Body of pancreas (tissue), 4 donors: ENCODE measurements at regions not wholly inside any gene's neighbourhood (a gene's known extent, or its start where the extent isn't known, plus 50 kb on each side); places are given as distances from the start of the nearest gene placed in this dataset.

Experiments
- ATAC-seq: fragments of 150-250 bp; one replicate; pipeline ENCODE4 v1.9.1; 2016
- DNase-seq, 4 donors: peaks; one replicate each; pipeline ENCODE4 v3.0.0-alpha.2; 2019
- H3K27ac ChIP-seq, 4 donors: fragments of 200-600 bp; sonication (generic); 1 replicate in 3 of 4; 2 replicates in 1 of 4; pipeline versions ENCODE4 v1.5.1 to v1.6.1; 2016 to 2019; ENCODE audit warnings: mild to moderate bottlenecking in 1 of 4, mixed read lengths in 1 of 4, moderate library complexity in 1 of 4
- H3K27me3 ChIP-seq, 2 donors: fragments of 200-600 bp; sonication (generic); one replicate each; pipeline ENCODE4 v1.6.0; 2016; ENCODE audit warnings: mild to moderate bottlenecking in 1 of 2
- H3K36me3 ChIP-seq, 2 donors: fragments of 200-600 bp; sonication (generic); replicated peaks in 1 of 2; 2 replicates each; pipeline ENCODE4 v1.5.1; 2016; ENCODE audit warnings: low read depth in 2 of 2; ENCODE audit not compliant: insufficient read depth in 1 of 2
- H3K4me1 ChIP-seq: fragments of 200-600 bp; sonication (generic); one replicate; pipeline ENCODE4 v1.6.0; 2016
- H3K4me3 ChIP-seq, 2 donors: fragments of 200-600 bp; sonication (generic); 1 replicate in 1 of 2; 2 replicates in 1 of 2; pipeline ENCODE4 v1.5.1; 2016 to 2019
- H3K9me3 ChIP-seq, 3 donors: fragments of 200-600 bp; sonication (generic); 1 replicate in 2 of 3; 2 replicates in 1 of 3; pipeline ENCODE4 v1.5.1; 2016
- POLR2A ChIP-seq, 3 donors: fragments of 450-650 bp; IDR thresholded peaks; one replicate each; pipeline ENCODE4 v1.6.1; 2016; ENCODE audit warnings: antibody characterized with exemption in 3 of 3, mild to moderate bottlenecking in 2 of 3
- WGBS, 2 donors: methylation state at CpG; one replicate each; pipeline ENCODE4 v1.1.5; 2017; 5-methylcytosine and 5-hydroxymethylcytosine counted together
- intact Hi-C: fragments of 100-400 bp; cut with DNase I; formaldehyde crosslinking; loops from one replicate; pipeline ENCODE4 v1.15.1; 2023
- TF ChIP-seq, protein P1 (sequence below), 7 experiments: fragments of 450-650 bp in 4 of 7; fragments of 200-600 bp in 3 of 7; sonication (generic) in 3 of 7; IDR thresholded peaks; one replicate each; pipeline ENCODE4 v1.5.1; 2016 to 2019; ENCODE audit warnings: antibody characterized with exemption in 7 of 7

DNA sequence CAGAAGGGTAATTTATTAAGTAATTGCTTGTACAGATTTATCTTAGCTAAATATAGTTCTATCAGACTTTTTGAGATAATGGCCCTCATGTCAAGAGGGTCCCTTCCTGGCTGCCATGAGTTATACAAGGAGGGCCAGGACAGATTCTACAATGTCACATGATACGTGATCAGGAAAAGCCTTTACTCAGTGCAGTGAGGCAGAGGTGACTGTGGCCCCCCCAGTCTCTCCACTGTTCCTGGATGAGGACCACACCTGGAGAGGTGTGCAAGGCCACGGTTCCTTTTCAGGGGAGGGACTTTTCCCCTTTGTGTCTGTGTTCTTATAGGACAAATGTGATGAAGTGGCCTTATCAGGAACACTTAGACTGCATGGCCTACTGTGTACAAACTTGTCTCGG lies 54.3 kb upstream of the LRCH1 start:
- Histone ChIP-seq H3K27me3 (no peaks in the 10 kb centered on the region), H3K4me3 (no peak overlapping the region), H3K36me3 (no peaks in the 10 kb centered on the region), H3K4me1 (peaks cover 6% of the 10 kb centered on the region), H3K27ac (no peak overlapping the region), H3K9me3 (no peaks in the 10 kb centered on the region)
- intact Hi-C loops = no loop called here
- 73 to 78% methylated on average over 3 of the region's 3 CpGs for WGBS, 2 donors
- ATAC-seq = no peak
- no peak for TF ChIP-seq POLR2A (IDR thresholded peaks at IDR 0.05)
- TF ChIP-seq, protein P1, sequence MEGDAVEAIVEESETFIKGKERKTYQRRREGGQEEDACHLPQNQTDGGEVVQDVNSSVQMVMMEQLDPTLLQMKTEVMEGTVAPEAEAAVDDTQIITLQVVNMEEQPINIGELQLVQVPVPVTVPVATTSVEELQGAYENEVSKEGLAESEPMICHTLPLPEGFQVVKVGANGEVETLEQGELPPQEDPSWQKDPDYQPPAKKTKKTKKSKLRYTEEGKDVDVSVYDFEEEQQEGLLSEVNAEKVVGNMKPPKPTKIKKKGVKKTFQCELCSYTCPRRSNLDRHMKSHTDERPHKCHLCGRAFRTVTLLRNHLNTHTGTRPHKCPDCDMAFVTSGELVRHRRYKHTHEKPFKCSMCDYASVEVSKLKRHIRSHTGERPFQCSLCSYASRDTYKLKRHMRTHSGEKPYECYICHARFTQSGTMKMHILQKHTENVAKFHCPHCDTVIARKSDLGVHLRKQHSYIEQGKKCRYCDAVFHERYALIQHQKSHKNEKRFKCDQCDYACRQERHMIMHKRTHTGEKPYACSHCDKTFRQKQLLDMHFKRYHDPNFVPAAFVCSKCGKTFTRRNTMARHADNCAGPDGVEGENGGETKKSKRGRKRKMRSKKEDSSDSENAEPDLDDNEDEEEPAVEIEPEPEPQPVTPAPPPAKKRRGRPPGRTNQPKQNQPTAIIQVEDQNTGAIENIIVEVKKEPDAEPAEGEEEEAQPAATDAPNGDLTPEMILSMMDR (IDR thresholded peaks at IDR 0.05) = no peak
- no peak for DNase-seq

- no peak for ATAC-seq
- H3K4me3 ChIP-seq = no peak overlapping the region
- H3K27ac ChIP-seq = no peak overlapping the region
- no peaks in the 10 kb centered on the region for H3K36me3 ChIP-seq
- WGBS, 2 donors = 79 to 83% methylated on average over 4 of the region's 4 CpGs
- intact Hi-C loops = no loop called here
- TF ChIP-seq, protein P1 (IDR thresholded peaks at IDR 0.05) = no peak
- no peak for TF ChIP-seq POLR2A (IDR thresholded peaks at IDR 0.05)
- peaks cover 6% of the 10 kb centered on the region for H3K4me1 ChIP-seq
- no peak for DNase-seq
- H3K27me3 ChIP-seq = no peaks in the 10 kb centered on the region
- no peaks in the 10 kb centered on the region for H3K9me3 ChIP-seq
Observed at GRCh38 chr13:46496086-46496485, 56.9 kb upstream of the LRCH1 start.

- TF ChIP-seq, protein P1 (IDR thresholded peaks at IDR 0.05) = no peak
- TF ChIP-seq POLR2A (IDR thresholded peaks at IDR 0.05) = no peak
- Histone ChIP-seq H3K27ac (no peak overlapping the region), H3K4me3 (no peak overlapping the region), H3K27me3 (no peaks in the 10 kb centered on the region), H3K36me3 (no peaks in the 10 kb centered on the region), H3K9me3 (no peaks in the 10 kb centered on the region), H3K4me1 (peaks cover 6% of the 10 kb centered on the region)
- DNase-seq (no peak), ATAC-seq (no peak)
- 76 to 79% methylated on average over 4 of the region's 4 CpGs for WGBS, 2 donors
- intact Hi-C loops = no loop called here
Observed at GRCh38 chr13:46495651-46496050, 57.3 kb upstream of the LRCH1 start.

GRCh38 chr13:46495066-46495465 lies 57.9 kb upstream of the LRCH1 start:
- intact Hi-C loops = no loop called here
- peak; percentile 40 for ATAC-seq

GRCh38 chr13:46492946-46493345 lies 60.0 kb upstream of the LRCH1 start:
- no peaks in the 10 kb centered on the region for H3K27me3 ChIP-seq
- H3K27ac ChIP-seq = no peak overlapping the region
- no peak for ATAC-seq
- no peak overlapping the region for H3K4me3 ChIP-seq
- peaks cover 6% of the 10 kb centered on the region for H3K4me1 ChIP-seq
- intact Hi-C loops = no loop called here
- no peaks in the 10 kb centered on the region for H3K9me3 ChIP-seq
- DNase-seq = peak in 2 of 4 donors; percentile 8 to 14
- WGBS, 2 donors = 0% methylated on average over 1 of the region's 1 CpG
- TF ChIP-seq, protein P1 (IDR thresholded peaks at IDR 0.05) = peak in 6 of 7 experiments; percentile 52 to 73 (median 60)
- no peak for TF ChIP-seq POLR2A (IDR thresholded peaks at IDR 0.05)
- H3K36me3 ChIP-seq = no peaks in the 10 kb centered on the region

More at GRCh38 chr13:46495066-46495465, 57.9 kb upstream of the LRCH1 start:
- Histone ChIP-seq H3K4me3 (no peak overlapping the region), H3K9me3 (no peaks in the 10 kb centered on the region), H3K27ac (peak overlapping the region in 1 of 4 donors; percentile 6), H3K36me3 (no peaks in the 10 kb centered on the region), H3K4me1 (peaks cover 6% of the 10 kb centered on the region), H3K27me3 (no peaks in the 10 kb centered on the region)
- no peak for TF ChIP-seq POLR2A (IDR thresholded peaks at IDR 0.05)
- TF ChIP-seq, protein P1 (IDR thresholded peaks at IDR 0.05) = no peak
- DNase-seq = no peak
